ENCODE measurements at regions not wholly inside any gene's neighbourhood (a gene's known extent, or its start where the extent isn't known, plus 50 kb on each side); places are given as distances from the start of the nearest gene placed in this dataset.

GRCh38 chr3:68163062-68163461 is 508.6 kb upstream of the SUCLG2 start:
- Mint-ChIP-seq H3K36me3 (ENCODE audit: low read depth) (no peaks in the 10 kb centered on the region), H3K4me1 (no peaks in the 10 kb centered on the region), H3K27ac (no peak overlapping the region), H3K4me3 (no peak overlapping the region), H3K27me3 (ENCODE audit: insufficient read depth) (no peaks in the 10 kb centered on the region), H3K9me3 (no peaks in the 10 kb centered on the region)
- Histone ChIP-seq H3K9me3 (ENCODE audit: control insufficient read depth, low read length) (no peaks in the 10 kb centered on the region), H3K27ac (ENCODE audit: low read depth, low read length) (no peak overlapping the region), H3K36me3 (ENCODE audit: control insufficient read depth, insufficient read depth, low read length) (no peaks in the 10 kb centered on the region), H3K4me3 (ENCODE audit: low read length) (no peak overlapping the region), H3K27me3 (ENCODE audit: control insufficient read depth, insufficient read depth, low read length, poor library complexity, severe bottlenecking) (no peaks in the 10 kb centered on the region), H3K4me1 (ENCODE audit: control insufficient read depth, insufficient read depth, low read length) (no peaks in the 10 kb centered on the region), H3K9ac (ENCODE audit: extremely low read depth, low read length, poor library complexity, severe bottlenecking) (no peak overlapping the region)
- WGBS, 2 experiments (ENCODE audit: insufficient coverage in 1 of 2, insufficient read length in 1 of 2), result 100% methylated on average over 2 of the region's 2 CpGs; no CpG with 5 or more reads in 1 of the 2 experiments
- no peak for DNase-seq
- no peak for TF ChIP-seq CTCF (conservative IDR thresholded peaks at IDR 0.05)

- Mint-ChIP-seq H3K9me3 (no peaks in the 10 kb centered on the region), H3K4me3 (no peak overlapping the region), H3K36me3 (ENCODE audit: low read depth) (no peaks in the 10 kb centered on the region), H3K27me3 (ENCODE audit: insufficient read depth) (no peaks in the 10 kb centered on the region), H3K27ac (no peak overlapping the region), H3K4me1 (no peaks in the 10 kb centered on the region)
- TF ChIP-seq CTCF (conservative IDR thresholded peaks at IDR 0.05), result no peak
- no peaks in the 10 kb centered on the region for H3K9me3 ChIP-seq (ENCODE audit: control insufficient read depth, low read length)
- no peak overlapping the region for H3K9ac ChIP-seq (ENCODE audit: extremely low read depth, low read length, poor library complexity, severe bottlenecking)
- no peaks in the 10 kb centered on the region for H3K4me1 ChIP-seq (ENCODE audit: control insufficient read depth, insufficient read depth, low read length)
- H3K4me3 ChIP-seq (ENCODE audit: low read length), result no peak overlapping the region
- no peak for DNase-seq
- H3K27ac ChIP-seq (ENCODE audit: low read depth, low read length), result no peak overlapping the region
- no peaks in the 10 kb centered on the region for H3K27me3 ChIP-seq (ENCODE audit: control insufficient read depth, insufficient read depth, low read length, poor library complexity, severe bottlenecking)
- no peaks in the 10 kb centered on the region for H3K36me3 ChIP-seq (ENCODE audit: control insufficient read depth, insufficient read depth, low read length)
These were observed 508.2 kb upstream of the SUCLG2 start for GRCh38 chr3:68162644-68163043.

GRCh38 chr3:68151359-68151758 is 496.9 kb upstream of the SUCLG2 start:
- Histone ChIP-seq H3K4me1 (ENCODE audit: control insufficient read depth, insufficient read depth, low read length) (no peaks in the 10 kb centered on the region), H3K9me3 (ENCODE audit: control insufficient read depth, low read length) (no peaks in the 10 kb centered on the region), H3K36me3 (ENCODE audit: control insufficient read depth, insufficient read depth, low read length) (no peaks in the 10 kb centered on the region), H3K27me3 (ENCODE audit: control insufficient read depth, insufficient read depth, low read length, poor library complexity, severe bottlenecking) (no peaks in the 10 kb centered on the region), H3K9ac (ENCODE audit: extremely low read depth, low read length, poor library complexity, severe bottlenecking) (no peak overlapping the region), H3K27ac (ENCODE audit: low read depth, low read length) (no peak overlapping the region), H3K4me3 (ENCODE audit: low read length) (no peak overlapping the region)
- H3K4me3 Mint-ChIP-seq, result no peak overlapping the region
- no peaks in the 10 kb centered on the region for H3K27me3 Mint-ChIP-seq (ENCODE audit: insufficient read depth)
- TF ChIP-seq CTCF (conservative IDR thresholded peaks at IDR 0.05), result no peak
- H3K4me1 Mint-ChIP-seq, result no peaks in the 10 kb centered on the region
- no peak overlapping the region for H3K27ac Mint-ChIP-seq
- no peaks in the 10 kb centered on the region for H3K9me3 Mint-ChIP-seq
- no peaks in the 10 kb centered on the region for H3K36me3 Mint-ChIP-seq (ENCODE audit: low read depth)
- no peak for DNase-seq
- WGBS, 2 experiments (ENCODE audit: insufficient coverage in 1 of 2, insufficient read length in 1 of 2), result 94% methylated on average over 2 of the region's 2 CpGs; no CpG with 5 or more reads in 1 of the 2 experiments

Data from endodermal cell (in vitro differentiated cells).